ENCODE measurements at regions not wholly inside any gene's neighbourhood (a gene's known extent, or its start where the extent isn't known, plus 50 kb on each side); places are given as distances from the start of the nearest gene placed in this dataset.
A peak's percentile ranks its signal among the peaks of the same experiment; 100 is the strongest.

GRCh38 chr1:227470688-227471087, 92.7 kb upstream of the ZNF678 start:
- no peak overlapping the region for H3K27ac ChIP-seq
- no peaks in the 10 kb centered on the region for H3K27me3 ChIP-seq
- no peak overlapping the region for H3K4me3 ChIP-seq
- H3F3A ChIP-seq (ENCODE audit: low read depth) = no peaks in the 10 kb centered on the region
- H4K20me1 ChIP-seq (ENCODE audit: low read depth) = no peaks in the 10 kb centered on the region
- Mint-ChIP-seq H3K27me3 (ENCODE audit: insufficient read depth, low read depth) (no peaks in the 10 kb centered on the region), H3K4me3 (no peak overlapping the region), H3K27ac (no peak overlapping the region), H3K36me3 (no peaks in the 10 kb centered on the region), H3K9me3 (peaks cover 7% of the 10 kb centered on the region), H3K4me1 (peaks cover 3% of the 10 kb centered on the region)
- H3K4me2 ChIP-seq = no peak overlapping the region
- H3K9ac ChIP-seq = no peak overlapping the region
- H3K4me1 ChIP-seq = peaks cover 6% of the 10 kb centered on the region
- TF ChIP-seq CTCF (IDR thresholded peaks at IDR 0.05) = no peak
- TF ChIP-seq EZH2 (IDR thresholded peaks at IDR 0.05) = no peak
- DNase-seq (ENCODE audit: low spot score) = no peak
- no peaks in the 10 kb centered on the region for H3K79me2 ChIP-seq (ENCODE audit: low read depth)
- H2AFZ ChIP-seq (replicated peaks) = no peak overlapping the region
- no peaks in the 10 kb centered on the region for H3K9me3 ChIP-seq (ENCODE audit: low read depth)
- no peaks in the 10 kb centered on the region for H3K36me3 ChIP-seq

GRCh38 chr1:227469708-227470107, 93.6 kb upstream of the ZNF678 start:
- Histone ChIP-seq H4K20me1 (ENCODE audit: low read depth) (no peaks in the 10 kb centered on the region), H3K79me2 (ENCODE audit: low read depth) (no peaks in the 10 kb centered on the region), H3K4me3 (no peak overlapping the region), H3K4me2 (no peak overlapping the region), H3K36me3 (no peaks in the 10 kb centered on the region), H2AFZ (replicated peaks) (no peak overlapping the region), H3K27ac (no peak overlapping the region), H3K9ac (no peak overlapping the region), H3K9me3 (ENCODE audit: low read depth) (no peaks in the 10 kb centered on the region), H3K4me1 (peaks cover 6% of the 10 kb centered on the region), H3K27me3 (no peaks in the 10 kb centered on the region), H3F3A (ENCODE audit: low read depth) (no peaks in the 10 kb centered on the region)
- Mint-ChIP-seq H3K9me3 (peaks cover 7% of the 10 kb centered on the region), H3K27me3 (ENCODE audit: insufficient read depth, low read depth) (no peaks in the 10 kb centered on the region), H3K4me1 (peaks cover 3% of the 10 kb centered on the region), H3K4me3 (no peak overlapping the region), H3K36me3 (no peaks in the 10 kb centered on the region), H3K27ac (no peak overlapping the region)
- no peak for DNase-seq (ENCODE audit: low spot score)
- TF ChIP-seq EZH2 (IDR thresholded peaks at IDR 0.05) = no peak
- TF ChIP-seq EZH2phosphoT487 (IDR thresholded peaks at IDR 0.05) = no peak

GRCh38 chr1:227466039-227466645, 97.2 kb upstream of the ZNF678 start:
- Histone ChIP-seq H3K4me2 (no peak overlapping the region), H3K27ac (no peak overlapping the region), H3F3A (ENCODE audit: low read depth) (no peaks in the 10 kb centered on the region), H3K4me3 (no peak overlapping the region), H4K20me1 (ENCODE audit: low read depth) (no peaks in the 10 kb centered on the region), H3K36me3 (no peaks in the 10 kb centered on the region), H3K9me3 (ENCODE audit: low read depth) (no peaks in the 10 kb centered on the region), H3K27me3 (no peaks in the 10 kb centered on the region), H2AFZ (replicated peaks) (no peak overlapping the region), H3K4me1 (no peaks in the 10 kb centered on the region), H3K79me2 (ENCODE audit: low read depth) (no peaks in the 10 kb centered on the region), H3K9ac (no peak overlapping the region)
- DNase-seq (ENCODE audit: low spot score) = no peak
- Mint-ChIP-seq H3K36me3 (no peaks in the 10 kb centered on the region), H3K9me3 (peaks cover 7% of the 10 kb centered on the region), H3K4me1 (no peaks in the 10 kb centered on the region), H3K27me3 (ENCODE audit: insufficient read depth, low read depth) (peaks cover 2% of the 10 kb centered on the region), H3K4me3 (no peak overlapping the region), H3K27ac (no peak overlapping the region)
- TF ChIP-seq EZH2phosphoT487 (IDR thresholded peaks at IDR 0.05) (no peak), CTCF (IDR thresholded peaks at IDR 0.05) (no peak)

GRCh38 chr1:227465256-227465655, 98.1 kb upstream of the ZNF678 start:
- Histone ChIP-seq H3K4me1 (no peaks in the 10 kb centered on the region), H3K27ac (no peak overlapping the region), H3K27me3 (no peaks in the 10 kb centered on the region), H3K36me3 (no peaks in the 10 kb centered on the region), H4K20me1 (ENCODE audit: low read depth) (no peaks in the 10 kb centered on the region), H3K4me3 (no peak overlapping the region), H2AFZ (replicated peaks) (no peak overlapping the region), H3F3A (ENCODE audit: low read depth) (no peaks in the 10 kb centered on the region), H3K4me2 (no peak overlapping the region), H3K9ac (no peak overlapping the region), H3K9me3 (ENCODE audit: low read depth) (no peaks in the 10 kb centered on the region), H3K79me2 (ENCODE audit: low read depth) (no peaks in the 10 kb centered on the region)
- H3K4me1 Mint-ChIP-seq = no peaks in the 10 kb centered on the region
- no peak for TF ChIP-seq EZH2 (IDR thresholded peaks at IDR 0.05)
- TF ChIP-seq CTCF (IDR thresholded peaks at IDR 0.05) = peak; percentile 31
- no peaks in the 10 kb centered on the region for H3K36me3 Mint-ChIP-seq
- DNase-seq (ENCODE audit: low spot score) = no peak
- H3K4me3 Mint-ChIP-seq = no peak overlapping the region
- H3K9me3 Mint-ChIP-seq = peaks cover 3% of the 10 kb centered on the region
- H3K27ac Mint-ChIP-seq = no peak overlapping the region
- peaks cover 2% of the 10 kb centered on the region for H3K27me3 Mint-ChIP-seq (ENCODE audit: insufficient read depth, low read depth)

Data from neural progenitor cell (in vitro differentiated cells).